ENCODE measurements at regions not wholly inside any gene's neighbourhood (a gene's known extent, or its start where the extent isn't known, plus 50 kb on each side); places are given as distances from the start of the nearest gene placed in this dataset.

- Mint-ChIP-seq H3K4me1 (no peaks in the 10 kb centered on the region), H3K4me3 (no peak overlapping the region), H3K9me3 (ENCODE audit: insufficient read depth) (no peaks in the 10 kb centered on the region), H3K27me3 (peaks cover 66% of the 10 kb centered on the region), H3K27ac (no peak overlapping the region)
- no peaks in the 10 kb centered on the region for H3K79me2 ChIP-seq (ENCODE audit: control insufficient read depth, insufficient read depth, low read length)
- no peaks in the 10 kb centered on the region for H4K20me1 ChIP-seq (ENCODE audit: control insufficient read depth, insufficient read depth, low read length, poor library complexity, severe bottlenecking)
- ChIA-PET POLR2A (no interaction called here), CTCF (no interaction called here)
- H3K4me3 ChIP-seq (ENCODE audit: control extremely low read depth in 1 of 5, extremely low read depth in 1 of 5, insufficient read depth in 1 of 5, low read depth in 2 of 5, low read length in 4 of 5), result no peak overlapping the region
- intact Hi-C loops (cut with micrococcal nuclease), result loop anchor here (5.0 kb wide), 1 partner anchor 144 kb away; no protein-coding TSS in a partner anchor
- H3K9ac ChIP-seq (ENCODE audit: low read length), result no peak overlapping the region
- peaks cover 0 to 69% (median 56%) of the 10 kb centered on the region in 4 experiments for H3K27me3 ChIP-seq (replicated peaks in 1 of 4; ENCODE audit: control extremely low read depth in 1 of 4, control insufficient read depth in 3 of 4, insufficient read depth in 4 of 4, low read length in 3 of 4)
- ATAC-seq (ENCODE audit: low read depth) (no peak), DNase-seq (no peak)
- TF ChIP-seq EZH2 (IDR thresholded peaks at IDR 0.05; ENCODE audit: borderline replicate concordance, insufficient read depth, low read depth, low read length, poor library complexity, severe bottlenecking) (no peak), CTCF (IDR thresholded peaks at IDR 0.05) (no peak)
- no peak overlapping the region for H3K27ac ChIP-seq (ENCODE audit: low read length in 2 of 2)
- peaks cover 0 to 5% of the 10 kb centered on the region in 2 donors for H3K4me1 ChIP-seq (ENCODE audit: control insufficient read depth in 2 of 2, insufficient read depth in 2 of 2, low read length in 2 of 2)
- WGBS (ENCODE audit: insufficient coverage), result no CpG with 5 or more reads among the region's 1 CpG
- no peak overlapping the region for H3K4me2 ChIP-seq (replicated peaks; ENCODE audit: low read depth, low read length, poor library complexity, severe bottlenecking)
- peaks cover 0 to 15% (median 1%) of the 10 kb centered on the region in 3 donors for H3K9me3 ChIP-seq (ENCODE audit: control extremely low read depth in 1 of 3, control insufficient read depth in 2 of 3, insufficient read depth in 1 of 3, low read length in 2 of 3)
- H3K36me3 ChIP-seq (replicated peaks in 1 of 2; ENCODE audit: control extremely low read depth in 1 of 2, control insufficient read depth in 1 of 2, extremely low read depth in 1 of 2, insufficient read depth in 2 of 2, low read length in 1 of 2), result no peaks in the 10 kb centered on the region
- no peak overlapping the region for H2AFZ ChIP-seq (ENCODE audit: insufficient read depth, low read depth, low read length, poor library complexity, severe bottlenecking)
Measured at GRCh38 chr10:100683004-100683403, 62.4 kb upstream of the PAX2 start.

- Mint-ChIP-seq H3K4me3 (no peak overlapping the region), H3K9me3 (ENCODE audit: insufficient read depth) (no peaks in the 10 kb centered on the region), H3K27ac (no peak overlapping the region), H3K4me1 (no peaks in the 10 kb centered on the region), H3K27me3 (peaks cover 72% of the 10 kb centered on the region)
- DNase-seq (no peak), ATAC-seq (ENCODE audit: low read depth) (no peak)
- peaks cover 0 to 5% of the 10 kb centered on the region in 2 donors for H3K4me1 ChIP-seq (ENCODE audit: control insufficient read depth in 2 of 2, insufficient read depth in 2 of 2, low read length in 2 of 2)
- peaks cover 0 to 74% (median 58%) of the 10 kb centered on the region in 4 experiments for H3K27me3 ChIP-seq (replicated peaks in 1 of 4; ENCODE audit: control extremely low read depth in 1 of 4, control insufficient read depth in 3 of 4, insufficient read depth in 4 of 4, low read length in 3 of 4)
- no peaks in the 10 kb centered on the region for H4K20me1 ChIP-seq (ENCODE audit: control insufficient read depth, insufficient read depth, low read length, poor library complexity, severe bottlenecking)
- no peak overlapping the region for H3K9ac ChIP-seq (ENCODE audit: low read length)
- H2AFZ ChIP-seq (ENCODE audit: insufficient read depth, low read depth, low read length, poor library complexity, severe bottlenecking), result no peak overlapping the region
- TF ChIP-seq CTCF (IDR thresholded peaks at IDR 0.05) (no peak), EZH2 (IDR thresholded peaks at IDR 0.05; ENCODE audit: borderline replicate concordance, insufficient read depth, low read depth, low read length, poor library complexity, severe bottlenecking) (no peak)
- POLR2A ChIA-PET, result no interaction called here
- H3K9me3 ChIP-seq (ENCODE audit: control extremely low read depth in 1 of 3, control insufficient read depth in 2 of 3, insufficient read depth in 1 of 3, low read length in 2 of 3), result peaks cover 0 to 15% (median 1%) of the 10 kb centered on the region in 3 donors
- CTCF ChIA-PET, result no interaction called here
- H3K36me3 ChIP-seq (replicated peaks in 1 of 2; ENCODE audit: control extremely low read depth in 1 of 2, control insufficient read depth in 1 of 2, extremely low read depth in 1 of 2, insufficient read depth in 2 of 2, low read length in 1 of 2), result no peaks in the 10 kb centered on the region
- no peaks in the 10 kb centered on the region for H3K79me2 ChIP-seq (ENCODE audit: control insufficient read depth, insufficient read depth, low read length)
- no peak overlapping the region for H3K4me2 ChIP-seq (replicated peaks; ENCODE audit: low read depth, low read length, poor library complexity, severe bottlenecking)
- H3K27ac ChIP-seq (ENCODE audit: low read length in 2 of 2), result no peak overlapping the region
- no peak overlapping the region for H3K4me3 ChIP-seq (ENCODE audit: control extremely low read depth in 1 of 5, extremely low read depth in 1 of 5, insufficient read depth in 1 of 5, low read depth in 2 of 5, low read length in 4 of 5)
- intact Hi-C loops (cut with micrococcal nuclease), result loop anchor here (5.0 kb wide), 1 partner anchor 144 kb away; no protein-coding TSS in a partner anchor
- 4% methylated on average over 11 of the region's 14 CpGs for WGBS (ENCODE audit: insufficient coverage)
Measured at GRCh38 chr10:100683545-100684300, 61.7 kb upstream of the PAX2 start.
